ENCODE measurements at regions not wholly inside any gene's neighbourhood (a gene's known extent, or its start where the extent isn't known, plus 50 kb on each side); places are given as distances from the start of the nearest gene placed in this dataset.

- no peak for TF ChIP-seq TCF4 (CRISPR knock-in tag; IDR thresholded peaks at IDR 0.05; ENCODE audit: borderline replicate concordance)
- ATAC-seq: no peak
These were observed 357.4 kb downstream of the LMO4 start for GRCh38 chr1:87686136-87686495.

DNA sequence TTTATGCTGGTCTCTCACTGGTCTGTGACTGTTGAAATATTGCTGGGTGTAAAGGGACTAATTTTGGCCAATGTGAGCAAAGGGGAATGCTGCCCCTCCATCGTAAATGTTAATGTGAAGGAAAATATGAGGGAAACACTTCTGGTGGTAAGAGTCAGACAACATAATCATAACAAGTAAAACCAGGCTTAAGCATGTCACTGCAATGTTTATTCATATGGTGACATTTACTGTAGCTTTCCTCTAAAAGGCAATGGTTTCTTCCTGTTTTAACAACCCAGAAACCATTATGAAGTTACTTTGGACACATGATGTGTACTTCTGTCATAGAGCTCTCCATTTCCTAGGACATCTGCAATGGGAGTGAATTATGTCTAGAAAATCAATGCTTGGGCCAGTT lies 358.0 kb downstream of the LMO4 start:
- no peak for TF ChIP-seq ESRRG (CRISPR knock-in tag; IDR thresholded peaks at IDR 0.05)
- no peak for TF ChIP-seq RARB (CRISPR knock-in tag; IDR thresholded peaks at IDR 0.05)
- TF ChIP-seq CREB5 (CRISPR knock-in tag; IDR thresholded peaks at IDR 0.05; ENCODE audit: low read depth): no peak
- no peak for TF ChIP-seq ZNF70 (CRISPR knock-in tag; IDR thresholded peaks at IDR 0.05)
- no peak for TF ChIP-seq ZNF565 (CRISPR knock-in tag; conservative IDR thresholded peaks at IDR 0.05; ENCODE audit: low read depth)
- TF ChIP-seq ZNF8 (CRISPR knock-in tag; IDR thresholded peaks at IDR 0.05): no peak
- TF ChIP-seq ZFP3 (CRISPR knock-in tag; IDR thresholded peaks at IDR 0.05): no peak
- TF ChIP-seq ZC3H10 (CRISPR knock-in tag; IDR thresholded peaks at IDR 0.05): no peak
- no peak for TF ChIP-seq GLIS3 (CRISPR knock-in tag; IDR thresholded peaks at IDR 0.05)
- no peak for TF ChIP-seq ARNTL (CRISPR knock-in tag; IDR thresholded peaks at IDR 0.05; ENCODE audit: borderline replicate concordance, low read depth)
- no peak for TF ChIP-seq SNAI2 (CRISPR knock-in tag; IDR thresholded peaks at IDR 0.05)
- no peak for TF ChIP-seq CSDC2 (CRISPR knock-in tag; IDR thresholded peaks at IDR 0.05)

DNA sequence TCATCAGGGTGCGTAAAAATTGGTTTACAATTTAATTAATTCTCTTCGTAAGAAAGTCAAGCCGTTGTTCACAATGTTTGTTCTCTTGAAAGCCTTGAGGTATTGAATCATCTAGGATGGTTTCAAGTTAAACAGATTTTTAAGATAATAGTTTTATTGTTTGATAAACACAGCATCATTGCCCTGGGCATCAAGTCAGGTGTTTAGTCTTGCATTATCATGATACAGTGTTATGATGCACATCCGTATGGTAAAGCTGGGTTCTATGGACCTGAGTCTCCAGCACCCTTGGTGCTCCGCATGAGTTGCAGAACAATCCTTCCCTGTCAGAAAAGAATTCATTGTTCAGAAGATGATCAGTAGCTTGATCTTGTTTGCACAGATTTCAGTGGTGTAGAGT lies 359.5 kb downstream of the LMO4 start:
- TF ChIP-seq TOX (CRISPR knock-in tag; IDR thresholded peaks at IDR 0.05; ENCODE audit: borderline replicate concordance): no peak
- no peak for TF ChIP-seq ZC3H10 (CRISPR knock-in tag; IDR thresholded peaks at IDR 0.05)
- TF ChIP-seq PPARA (CRISPR knock-in tag; IDR thresholded peaks at IDR 0.05; ENCODE audit: borderline replicate concordance): no peak
- TF ChIP-seq ARNTL (CRISPR knock-in tag; IDR thresholded peaks at IDR 0.05; ENCODE audit: borderline replicate concordance, low read depth): no peak
- TF ChIP-seq ZNF70 (CRISPR knock-in tag; IDR thresholded peaks at IDR 0.05): no peak
- no peak for TF ChIP-seq CSDC2 (CRISPR knock-in tag; IDR thresholded peaks at IDR 0.05)
- no peak for TF ChIP-seq ISL1 (CRISPR knock-in tag; IDR thresholded peaks at IDR 0.05)
- TF ChIP-seq, protein P1, sequence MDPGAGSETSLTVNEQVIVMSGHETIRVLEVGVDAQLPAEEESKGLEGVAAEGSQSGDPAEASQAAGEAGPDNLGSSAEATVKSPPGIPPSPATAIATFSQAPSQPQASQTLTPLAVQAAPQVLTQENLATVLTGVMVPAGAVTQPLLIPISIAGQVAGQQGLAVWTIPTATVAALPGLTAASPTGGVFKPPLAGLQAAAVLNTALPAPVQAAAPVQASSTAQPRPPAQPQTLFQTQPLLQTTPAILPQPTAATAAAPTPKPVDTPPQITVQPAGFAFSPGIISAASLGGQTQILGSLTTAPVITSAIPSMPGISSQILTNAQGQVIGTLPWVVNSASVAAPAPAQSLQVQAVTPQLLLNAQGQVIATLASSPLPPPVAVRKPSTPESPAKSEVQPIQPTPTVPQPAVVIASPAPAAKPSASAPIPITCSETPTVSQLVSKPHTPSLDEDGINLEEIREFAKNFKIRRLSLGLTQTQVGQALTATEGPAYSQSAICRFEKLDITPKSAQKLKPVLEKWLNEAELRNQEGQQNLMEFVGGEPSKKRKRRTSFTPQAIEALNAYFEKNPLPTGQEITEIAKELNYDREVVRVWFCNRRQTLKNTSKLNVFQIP (CRISPR knock-in tag; IDR thresholded peaks at IDR 0.05; ENCODE audit: borderline replicate concordance, low read depth): no peak
- no peak for TF ChIP-seq ZNF8 (CRISPR knock-in tag; IDR thresholded peaks at IDR 0.05)
- TF ChIP-seq, protein P2, sequence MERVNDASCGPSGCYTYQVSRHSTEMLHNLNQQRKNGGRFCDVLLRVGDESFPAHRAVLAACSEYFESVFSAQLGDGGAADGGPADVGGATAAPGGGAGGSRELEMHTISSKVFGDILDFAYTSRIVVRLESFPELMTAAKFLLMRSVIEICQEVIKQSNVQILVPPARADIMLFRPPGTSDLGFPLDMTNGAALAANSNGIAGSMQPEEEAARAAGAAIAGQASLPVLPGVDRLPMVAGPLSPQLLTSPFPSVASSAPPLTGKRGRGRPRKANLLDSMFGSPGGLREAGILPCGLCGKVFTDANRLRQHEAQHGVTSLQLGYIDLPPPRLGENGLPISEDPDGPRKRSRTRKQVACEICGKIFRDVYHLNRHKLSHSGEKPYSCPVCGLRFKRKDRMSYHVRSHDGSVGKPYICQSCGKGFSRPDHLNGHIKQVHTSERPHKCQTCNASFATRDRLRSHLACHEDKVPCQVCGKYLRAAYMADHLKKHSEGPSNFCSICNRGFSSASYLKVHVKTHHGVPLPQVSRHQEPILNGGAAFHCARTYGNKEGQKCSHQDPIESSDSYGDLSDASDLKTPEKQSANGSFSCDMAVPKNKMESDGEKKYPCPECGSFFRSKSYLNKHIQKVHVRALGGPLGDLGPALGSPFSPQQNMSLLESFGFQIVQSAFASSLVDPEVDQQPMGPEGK (CRISPR knock-in tag; IDR thresholded peaks at IDR 0.05; ENCODE audit: borderline replicate concordance): no peak
- no peak for TF ChIP-seq CSRNP3 (CRISPR knock-in tag; IDR thresholded peaks at IDR 0.05)
- TF ChIP-seq ZNF565 (CRISPR knock-in tag; conservative IDR thresholded peaks at IDR 0.05; ENCODE audit: low read depth): no peak
- no peak for TF ChIP-seq ESRRG (CRISPR knock-in tag; IDR thresholded peaks at IDR 0.05)
- no peak for TF ChIP-seq OSR1 (CRISPR knock-in tag; IDR thresholded peaks at IDR 0.05)
- ATAC-seq: no peak

More for the DNA sequence above, 358.0 kb downstream of the LMO4 start:
- no peak for ATAC-seq

DNA sequence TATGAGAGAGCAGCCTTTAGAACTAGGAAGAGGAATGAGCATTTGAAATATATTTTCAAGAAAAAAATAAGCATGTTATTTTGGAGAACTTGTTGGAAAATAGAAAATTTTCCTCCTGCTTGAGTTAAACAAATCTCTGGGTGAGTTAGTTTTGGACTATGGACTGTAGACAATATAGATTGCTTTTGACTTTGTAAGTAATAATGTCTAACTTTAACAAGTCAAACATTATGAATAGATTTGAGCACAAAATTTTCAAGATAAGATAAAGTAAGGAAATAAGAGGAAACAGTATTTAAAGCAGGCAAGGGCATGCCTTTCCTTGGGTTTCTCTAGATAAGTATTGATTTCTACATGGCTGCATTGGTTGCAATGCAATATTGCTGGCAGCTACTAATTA lies 360.8 kb downstream of the LMO4 start:
- no peak for ATAC-seq
- TF ChIP-seq PPARA (CRISPR knock-in tag; IDR thresholded peaks at IDR 0.05; ENCODE audit: borderline replicate concordance) (no peak), ARNTL (CRISPR knock-in tag; IDR thresholded peaks at IDR 0.05; ENCODE audit: borderline replicate concordance, low read depth) (no peak), GLIS3 (CRISPR knock-in tag; IDR thresholded peaks at IDR 0.05) (no peak), ZNF8 (CRISPR knock-in tag; IDR thresholded peaks at IDR 0.05) (no peak), BACH2 (CRISPR knock-in tag; IDR thresholded peaks at IDR 0.05; ENCODE audit: borderline replicate concordance) (no peak), ZFP3 (CRISPR knock-in tag; IDR thresholded peaks at IDR 0.05) (no peak), RARB (CRISPR knock-in tag; IDR thresholded peaks at IDR 0.05) (no peak), CSRNP3 (CRISPR knock-in tag; IDR thresholded peaks at IDR 0.05) (no peak), ZNF565 (CRISPR knock-in tag; conservative IDR thresholded peaks at IDR 0.05; ENCODE audit: low read depth) (no peak), ZNF70 (CRISPR knock-in tag; IDR thresholded peaks at IDR 0.05) (no peak), TOX (CRISPR knock-in tag; IDR thresholded peaks at IDR 0.05; ENCODE audit: borderline replicate concordance) (no peak), ESRRG (CRISPR knock-in tag; IDR thresholded peaks at IDR 0.05) (no peak), CREB5 (CRISPR knock-in tag; IDR thresholded peaks at IDR 0.05; ENCODE audit: low read depth) (no peak), SNAI2 (CRISPR knock-in tag; IDR thresholded peaks at IDR 0.05) (no peak)
- TF ChIP-seq, protein P2 (CRISPR knock-in tag; IDR thresholded peaks at IDR 0.05; ENCODE audit: borderline replicate concordance): no peak
- TF ChIP-seq, protein P1 (CRISPR knock-in tag; IDR thresholded peaks at IDR 0.05; ENCODE audit: borderline replicate concordance, low read depth): no peak
